ENCODE measurements at regions not wholly inside any gene's neighbourhood (a gene's known extent, or its start where the extent isn't known, plus 50 kb on each side); places are given as distances from the start of the nearest gene placed in this dataset.
"Not testable (repeated sequence)": the region's sequence is repeated elsewhere in the genome, so short reads cannot be mapped to it uniquely, and the experiment has no call there.

GRCh38 chr1:65020774-65021173 is 54.4 kb upstream of the JAK1 start:
- in situ Hi-C loops (cut with HindIII; ENCODE audit: low pct_unique_long_range_greater_than_20kb, low sequenced_read_pairs): no loop called here
- DNase-seq (ENCODE audit: low read depth): no peak

GRCh38 chr1:65021795-65022194 is 55.4 kb upstream of the JAK1 start:
- in situ Hi-C loops (cut with HindIII; ENCODE audit: low pct_unique_long_range_greater_than_20kb, low sequenced_read_pairs): no loop called here
- DNase-seq (ENCODE audit: low read depth): no peak

- in situ Hi-C loops (cut with HindIII; ENCODE audit: low pct_unique_long_range_greater_than_20kb, low sequenced_read_pairs): no loop called here
- DNase-seq (ENCODE audit: low read depth): no peak
These were observed 55.9 kb upstream of the JAK1 start for GRCh38 chr1:65022216-65022615.

GRCh38 chr1:65025794-65026193 is 59.4 kb upstream of the JAK1 start:
- no peak for DNase-seq (ENCODE audit: low read depth)

GRCh38 chr1:65026235-65026634 is 59.9 kb upstream of the JAK1 start:
- no peak for DNase-seq (ENCODE audit: low read depth)
- in situ Hi-C loops (cut with HindIII; ENCODE audit: low pct_unique_long_range_greater_than_20kb, low sequenced_read_pairs): no loop called here

More at GRCh38 chr1:65025794-65026193, 59.4 kb upstream of the JAK1 start:
- in situ Hi-C loops (cut with HindIII; ENCODE audit: low pct_unique_long_range_greater_than_20kb, low sequenced_read_pairs): no loop called here

- no peak for DNase-seq (ENCODE audit: low read depth)
- in situ Hi-C loops (cut with HindIII; ENCODE audit: low pct_unique_long_range_greater_than_20kb, low sequenced_read_pairs): no loop called here
These were observed 61.5 kb upstream of the JAK1 start for GRCh38 chr1:65027666-65028358.

GRCh38 chr1:65029434-65029833 is 63.1 kb upstream of the JAK1 start:
- DNase-seq (ENCODE audit: low read depth); in situ Hi-C loops (cut with HindIII; ENCODE audit: low pct_unique_long_range_greater_than_20kb, low sequenced_read_pairs): not testable (repeated sequence)

GRCh38 chr1:65034879-65035278 is 68.5 kb upstream of the JAK1 start:
- DNase-seq (ENCODE audit: low read depth); in situ Hi-C loops (cut with HindIII; ENCODE audit: low pct_unique_long_range_greater_than_20kb, low sequenced_read_pairs): not testable (repeated sequence)

- in situ Hi-C loops (cut with HindIII; ENCODE audit: low pct_unique_long_range_greater_than_20kb, low sequenced_read_pairs): no loop called here
- no peak for DNase-seq (ENCODE audit: low read depth)
These were observed 70.3 kb upstream of the JAK1 start for GRCh38 chr1:65036570-65037051.

- in situ Hi-C loops (cut with HindIII; ENCODE audit: low pct_unique_long_range_greater_than_20kb, low sequenced_read_pairs): no loop called here
- no peak for DNase-seq (ENCODE audit: low read depth)
These were observed 72.7 kb upstream of the JAK1 start for GRCh38 chr1:65039066-65039465.

- in situ Hi-C loops (cut with HindIII; ENCODE audit: low pct_unique_long_range_greater_than_20kb, low sequenced_read_pairs): no loop called here
- no peak for DNase-seq (ENCODE audit: low read depth)
These were observed 73.2 kb upstream of the JAK1 start for GRCh38 chr1:65039508-65039907.

- in situ Hi-C loops (cut with HindIII; ENCODE audit: low pct_unique_long_range_greater_than_20kb, low sequenced_read_pairs): no loop called here
- no peak for DNase-seq (ENCODE audit: low read depth)
These were observed 76.1 kb upstream of the JAK1 start for GRCh38 chr1:65042467-65042866.

GRCh38 chr1:65044411-65044810 is 78.1 kb upstream of the JAK1 start:
- in situ Hi-C loops (cut with HindIII; ENCODE audit: low pct_unique_long_range_greater_than_20kb, low sequenced_read_pairs): no loop called here
- no peak for DNase-seq (ENCODE audit: low read depth)

GRCh38 chr1:65045022-65045817 is 78.9 kb upstream of the JAK1 start:
- no peak for DNase-seq (ENCODE audit: low read depth)
- in situ Hi-C loops (cut with HindIII; ENCODE audit: low pct_unique_long_range_greater_than_20kb, low sequenced_read_pairs): no loop called here

GRCh38 chr1:65048335-65048734 is 82.0 kb upstream of the JAK1 start:
- DNase-seq (ENCODE audit: low read depth): no peak
- in situ Hi-C loops (cut with HindIII; ENCODE audit: low pct_unique_long_range_greater_than_20kb, low sequenced_read_pairs): no loop called here

GRCh38 chr1:65049941-65050713 is 83.8 kb upstream of the JAK1 start:
- DNase-seq (ENCODE audit: low read depth): no peak
- in situ Hi-C loops (cut with HindIII; ENCODE audit: low pct_unique_long_range_greater_than_20kb, low sequenced_read_pairs): no loop called here

GRCh38 chr1:65050735-65051134 is 84.4 kb upstream of the JAK1 start:
- no peak for DNase-seq (ENCODE audit: low read depth)
- in situ Hi-C loops (cut with HindIII; ENCODE audit: low pct_unique_long_range_greater_than_20kb, low sequenced_read_pairs): no loop called here

- no peak for DNase-seq (ENCODE audit: low read depth)
- in situ Hi-C loops (cut with HindIII; ENCODE audit: low pct_unique_long_range_greater_than_20kb, low sequenced_read_pairs): no loop called here
These were observed 88.1 kb upstream of the JAK1 start for GRCh38 chr1:65054481-65054880.

- in situ Hi-C loops (cut with HindIII; ENCODE audit: low pct_unique_long_range_greater_than_20kb, low sequenced_read_pairs): no loop called here
These were observed 89.4 kb upstream of the JAK1 start for GRCh38 chr1:65055747-65056146.

More at GRCh38 chr1:65055747-65056146, 89.4 kb upstream of the JAK1 start:
- DNase-seq (ENCODE audit: low read depth): no peak
